Sigmoid colon (tissue), 3 donors: ENCODE measurements at regions not wholly inside any gene's neighbourhood (a gene's known extent, or its start where the extent isn't known, plus 50 kb on each side); places are given as distances from the start of the nearest gene placed in this dataset.
"Not testable (repeated sequence)": the region's sequence is repeated elsewhere in the genome, so short reads cannot be mapped to it uniquely, and the experiment has no call there.

Experiments
- CTCF ChIP-seq, 4 experiments: fragments of 450-650 bp in 3 of 4; fragments of 200-600 bp in 1 of 4; IDR thresholded peaks; one replicate each; pipeline ENCODE4 v1.5.1; 2016 to 2019; ENCODE audit warnings: antibody characterized with exemption in 4 of 4, mild to moderate bottlenecking in 3 of 4, moderate library complexity in 2 of 4
- POLR2A ChIP-seq, 2 donors: fragments of 450-650 bp; IDR thresholded peaks; one replicate each; pipeline ENCODE4 v1.6.1; 2016; ENCODE audit warnings: antibody characterized with exemption in 2 of 2, mild to moderate bottlenecking in 2 of 2, moderate library complexity in 2 of 2

- not testable (repeated sequence) for TF ChIP-seq CTCF, POLR2A (IDR thresholded peaks at IDR 0.05)
Measured at GRCh38 chr12:58125761-58126160, 184.4 kb downstream of the ATP23 start.
